ENCODE measurements at regions not wholly inside any gene's neighbourhood (a gene's known extent, or its start where the extent isn't known, plus 50 kb on each side); places are given as distances from the start of the nearest gene placed in this dataset.

- H3K9me2 ChIP-seq (replicated peaks; ENCODE audit: insufficient read depth, low read length): no peaks in the 10 kb centered on the region
- H3K4me3 ChIP-seq (ENCODE audit: low read length): no peak overlapping the region
- H2AFZ ChIP-seq (ENCODE audit: low read length): no peak overlapping the region
- H3K4me2 ChIP-seq (ENCODE audit: low read depth, low read length): no peak overlapping the region
- H3K4me1 ChIP-seq (ENCODE audit: low read length): no peaks in the 10 kb centered on the region
- H4K20me1 ChIP-seq (ENCODE audit: insufficient read depth, low read length): no peaks in the 10 kb centered on the region
- no peaks in the 10 kb centered on the region for H3K9me3 ChIP-seq (replicated peaks; ENCODE audit: insufficient read depth, low read length)
- H3K9ac ChIP-seq (ENCODE audit: low read length): no peak overlapping the region
- no peaks in the 10 kb centered on the region for H3K79me2 ChIP-seq (ENCODE audit: low read length)
- no peaks in the 10 kb centered on the region for H3K36me3 ChIP-seq (replicated peaks; ENCODE audit: insufficient read depth, low read length)
- TF ChIP-seq, protein P1, sequence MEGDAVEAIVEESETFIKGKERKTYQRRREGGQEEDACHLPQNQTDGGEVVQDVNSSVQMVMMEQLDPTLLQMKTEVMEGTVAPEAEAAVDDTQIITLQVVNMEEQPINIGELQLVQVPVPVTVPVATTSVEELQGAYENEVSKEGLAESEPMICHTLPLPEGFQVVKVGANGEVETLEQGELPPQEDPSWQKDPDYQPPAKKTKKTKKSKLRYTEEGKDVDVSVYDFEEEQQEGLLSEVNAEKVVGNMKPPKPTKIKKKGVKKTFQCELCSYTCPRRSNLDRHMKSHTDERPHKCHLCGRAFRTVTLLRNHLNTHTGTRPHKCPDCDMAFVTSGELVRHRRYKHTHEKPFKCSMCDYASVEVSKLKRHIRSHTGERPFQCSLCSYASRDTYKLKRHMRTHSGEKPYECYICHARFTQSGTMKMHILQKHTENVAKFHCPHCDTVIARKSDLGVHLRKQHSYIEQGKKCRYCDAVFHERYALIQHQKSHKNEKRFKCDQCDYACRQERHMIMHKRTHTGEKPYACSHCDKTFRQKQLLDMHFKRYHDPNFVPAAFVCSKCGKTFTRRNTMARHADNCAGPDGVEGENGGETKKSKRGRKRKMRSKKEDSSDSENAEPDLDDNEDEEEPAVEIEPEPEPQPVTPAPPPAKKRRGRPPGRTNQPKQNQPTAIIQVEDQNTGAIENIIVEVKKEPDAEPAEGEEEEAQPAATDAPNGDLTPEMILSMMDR (IDR thresholded peaks at IDR 0.05; ENCODE audit: low read length): no peak
- no peak for TF ChIP-seq EZH2phosphoT487 (IDR thresholded peaks at IDR 0.05; ENCODE audit: low read length)
- no peak for DNase-seq
- H3K27ac ChIP-seq (ENCODE audit: low read length): no peak overlapping the region
- no peaks in the 10 kb centered on the region for H3K27me3 ChIP-seq (replicated peaks; ENCODE audit: insufficient read depth, low read length)
- no peaks in the 10 kb centered on the region for H3F3A ChIP-seq (ENCODE audit: insufficient read depth, low read length)
Observed at GRCh38 chr12:70091021-70091521, 152.2 kb upstream of the CNOT2 start.

DNA sequence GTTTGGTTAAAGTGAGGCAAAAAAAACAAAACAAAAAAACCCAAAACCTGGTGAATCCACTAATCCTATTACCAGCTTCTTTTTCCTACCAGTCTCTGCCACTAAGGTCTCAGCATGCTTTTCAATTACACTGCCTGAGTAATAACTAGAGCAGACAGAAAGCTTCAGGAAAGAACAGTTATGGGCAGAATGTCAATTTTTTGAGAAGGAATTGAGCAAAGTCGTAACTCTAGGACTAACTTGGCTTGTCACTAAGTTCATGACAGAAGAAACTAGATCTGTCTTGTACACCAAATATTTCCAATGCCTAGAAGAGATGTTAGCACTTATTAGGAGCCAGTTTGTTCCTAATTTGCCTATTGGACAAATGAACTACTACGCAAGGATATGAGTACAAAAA, 148.8 kb upstream of the CNOT2 start:
- H2AFZ ChIP-seq (ENCODE audit: low read length): no peak overlapping the region
- no peak overlapping the region for H3K27ac ChIP-seq (ENCODE audit: low read length)
- no peaks in the 10 kb centered on the region for H3K9me3 ChIP-seq (replicated peaks; ENCODE audit: insufficient read depth, low read length)
- no peaks in the 10 kb centered on the region for H4K20me1 ChIP-seq (ENCODE audit: insufficient read depth, low read length)
- H3K9ac ChIP-seq (ENCODE audit: low read length): no peak overlapping the region
- no peak for DNase-seq
- TF ChIP-seq, protein P1 (IDR thresholded peaks at IDR 0.05; ENCODE audit: low read length): no peak
- TF ChIP-seq EZH2 (optimal IDR thresholded peaks at IDR 0.05; ENCODE audit: low read depth, low read length): no peak
- no peak for TF ChIP-seq EZH2phosphoT487 (IDR thresholded peaks at IDR 0.05; ENCODE audit: low read length)
- no peaks in the 10 kb centered on the region for H3F3A ChIP-seq (ENCODE audit: insufficient read depth, low read length)
- H3K4me3 ChIP-seq (ENCODE audit: low read length): no peak overlapping the region
- no peaks in the 10 kb centered on the region for H3K9me2 ChIP-seq (replicated peaks; ENCODE audit: insufficient read depth, low read length)
- no peak overlapping the region for H3K4me2 ChIP-seq (ENCODE audit: low read depth, low read length)
- H3K79me2 ChIP-seq (ENCODE audit: low read length): no peaks in the 10 kb centered on the region
- H3K27me3 ChIP-seq (replicated peaks; ENCODE audit: insufficient read depth, low read length): no peaks in the 10 kb centered on the region
- no peaks in the 10 kb centered on the region for H3K36me3 ChIP-seq (replicated peaks; ENCODE audit: insufficient read depth, low read length)
- no peaks in the 10 kb centered on the region for H3K4me1 ChIP-seq (ENCODE audit: low read length)

GRCh38 chr12:70096759-70097410, 146.3 kb upstream of the CNOT2 start:
- Histone ChIP-seq H3K9me2 (replicated peaks; ENCODE audit: insufficient read depth, low read length) (no peaks in the 10 kb centered on the region), H3K9me3 (replicated peaks; ENCODE audit: insufficient read depth, low read length) (no peaks in the 10 kb centered on the region), H3K27me3 (replicated peaks; ENCODE audit: insufficient read depth, low read length) (no peaks in the 10 kb centered on the region), H4K20me1 (ENCODE audit: insufficient read depth, low read length) (no peaks in the 10 kb centered on the region), H3K4me3 (ENCODE audit: low read length) (no peak overlapping the region), H3K4me1 (ENCODE audit: low read length) (no peaks in the 10 kb centered on the region), H3K79me2 (ENCODE audit: low read length) (no peaks in the 10 kb centered on the region), H3K9ac (ENCODE audit: low read length) (no peak overlapping the region), H3F3A (ENCODE audit: insufficient read depth, low read length) (no peaks in the 10 kb centered on the region), H3K27ac (ENCODE audit: low read length) (no peak overlapping the region), H2AFZ (ENCODE audit: low read length) (no peak overlapping the region), H3K36me3 (replicated peaks; ENCODE audit: insufficient read depth, low read length) (no peaks in the 10 kb centered on the region), H3K4me2 (ENCODE audit: low read depth, low read length) (no peak overlapping the region)
- no peak for TF ChIP-seq EZH2phosphoT487 (IDR thresholded peaks at IDR 0.05; ENCODE audit: low read length)
- no peak for TF ChIP-seq EZH2 (optimal IDR thresholded peaks at IDR 0.05; ENCODE audit: low read depth, low read length)
- TF ChIP-seq, protein P1 (IDR thresholded peaks at IDR 0.05; ENCODE audit: low read length): no peak
- DNase-seq: no peak
